GM19023 (cell line): ENCODE measurements at regions not wholly inside any gene's neighbourhood (a gene's known extent, or its start where the extent isn't known, plus 50 kb on each side); places are given as distances from the start of the nearest gene placed in this dataset.
A peak's percentile ranks its signal among the peaks of the same experiment; 100 is the strongest.
"Not testable (repeated sequence)": the region's sequence is repeated elsewhere in the genome, so short reads cannot be mapped to it uniquely, and the experiment has no call there.

Experiments
- ATAC-seq: cut with Tn5 transposase; IDR thresholded peaks from one replicate; pipeline ENCODE4 v1.9.1; 2021; ENCODE audit warnings: mild to moderate bottlenecking, moderate library complexity; ENCODE audit not compliant: unreplicated experiment

DNA sequence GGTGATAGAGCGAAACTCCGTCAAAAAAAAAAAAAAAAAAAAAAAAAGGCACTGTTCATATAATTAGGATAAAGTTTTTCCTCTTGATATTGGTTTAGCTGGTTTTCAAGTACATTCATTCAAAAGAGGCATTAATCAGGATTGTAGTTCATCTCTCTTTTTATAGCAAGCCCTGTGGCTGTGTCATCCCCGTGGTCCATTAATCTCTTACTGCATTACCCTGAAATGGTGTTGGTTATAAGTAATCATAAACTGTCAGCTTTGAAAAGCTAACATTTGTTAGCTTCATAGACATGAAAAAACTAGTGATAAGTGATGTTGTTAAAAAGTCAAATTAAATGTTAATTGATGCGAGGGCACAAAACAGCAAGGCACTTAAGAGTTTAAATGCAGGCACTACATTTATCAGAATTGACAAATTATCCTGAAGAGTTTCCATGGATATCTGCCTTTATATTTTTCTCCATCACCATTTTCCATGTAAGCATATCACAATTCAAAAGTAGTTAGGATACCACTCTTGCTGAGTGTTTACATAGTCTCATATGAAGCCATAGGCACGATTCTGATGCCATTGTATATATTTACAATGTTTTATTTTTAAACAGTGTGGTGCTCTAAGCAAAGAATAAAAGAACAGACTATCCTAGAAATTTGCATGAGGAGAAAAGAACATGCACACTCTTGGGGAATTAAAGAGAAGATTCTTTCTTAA lies 193.1 kb downstream of the OTOL1 start:
- ATAC-seq, result no peak

DNA sequence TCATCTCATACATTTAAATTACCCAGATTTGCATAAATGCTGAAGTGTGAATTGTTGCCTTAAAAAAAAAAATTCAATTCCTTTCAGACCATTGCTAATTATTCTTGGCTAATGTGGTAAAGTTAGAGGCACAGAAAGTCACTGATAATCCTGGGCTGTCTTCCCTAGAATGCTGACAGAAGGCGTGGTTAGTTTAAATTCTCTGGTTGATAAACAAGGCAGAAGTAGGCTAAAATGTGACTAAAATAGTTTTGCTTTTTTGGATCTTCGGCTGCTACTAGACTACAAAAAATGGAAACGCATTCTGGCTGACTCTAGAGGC lies 193.7 kb downstream of the OTOL1 start:
- no peak for ATAC-seq

DNA sequence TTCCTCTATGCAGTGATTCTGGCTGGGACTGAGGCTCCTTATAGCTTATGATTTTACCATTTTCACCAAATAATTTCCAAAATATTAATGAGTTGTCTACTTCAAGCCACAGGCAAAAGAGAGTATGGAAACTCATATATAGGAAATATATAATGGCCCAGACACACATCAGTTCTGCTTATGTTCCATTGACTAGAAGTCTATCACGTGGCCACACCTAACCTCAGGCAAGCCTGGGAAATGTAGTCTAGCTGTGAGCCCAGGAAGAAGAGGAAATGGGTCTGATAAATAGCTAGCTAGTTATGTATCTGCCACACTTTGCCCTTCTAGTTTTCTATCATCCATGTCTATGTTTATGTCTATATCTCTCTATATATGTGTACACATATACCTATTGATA lies 195.1 kb downstream of the OTOL1 start:
- ATAC-seq, result no peak

DNA sequence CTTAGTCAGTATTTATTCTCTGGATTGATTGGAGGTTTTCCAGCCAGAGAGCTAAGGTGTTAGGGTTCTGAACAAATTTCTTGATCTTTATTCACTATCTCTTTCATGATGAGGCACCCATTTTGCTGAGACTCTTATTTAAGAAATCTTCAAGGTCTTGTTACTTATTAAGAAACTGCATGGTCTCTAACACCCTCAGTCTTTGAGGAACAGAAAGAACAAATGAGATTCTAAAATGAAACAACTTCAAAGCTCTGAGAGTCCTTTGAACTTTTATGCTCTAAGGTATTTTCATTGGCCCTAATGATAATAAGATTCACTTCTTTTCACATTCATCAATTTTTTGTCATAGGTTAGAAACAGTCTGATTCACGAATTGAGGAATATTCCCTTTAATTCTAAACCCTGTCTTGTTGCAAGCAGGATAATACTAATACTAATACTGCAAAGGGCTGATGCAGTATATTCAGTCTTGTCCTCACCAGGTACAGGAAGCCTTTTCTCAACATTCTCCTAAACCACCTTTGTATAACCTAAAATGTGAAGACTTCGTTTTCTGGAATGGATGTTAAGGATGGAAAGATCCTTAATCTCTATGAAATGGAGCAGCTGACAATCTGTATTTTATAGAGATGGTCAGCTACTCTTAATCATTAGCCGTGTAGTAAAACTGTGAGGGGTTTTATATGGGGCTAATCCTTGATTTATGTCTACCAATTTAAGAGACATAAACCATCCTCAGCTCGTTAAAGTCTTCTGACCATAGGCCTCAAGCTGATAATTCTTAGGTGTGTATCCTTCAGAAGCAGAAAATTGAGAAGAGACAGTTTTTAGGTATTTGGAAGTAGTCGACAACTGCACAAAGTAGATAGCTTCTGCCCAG lies 198.3 kb downstream of the OTOL1 start:
- ATAC-seq, result peak; percentile 46

DNA sequence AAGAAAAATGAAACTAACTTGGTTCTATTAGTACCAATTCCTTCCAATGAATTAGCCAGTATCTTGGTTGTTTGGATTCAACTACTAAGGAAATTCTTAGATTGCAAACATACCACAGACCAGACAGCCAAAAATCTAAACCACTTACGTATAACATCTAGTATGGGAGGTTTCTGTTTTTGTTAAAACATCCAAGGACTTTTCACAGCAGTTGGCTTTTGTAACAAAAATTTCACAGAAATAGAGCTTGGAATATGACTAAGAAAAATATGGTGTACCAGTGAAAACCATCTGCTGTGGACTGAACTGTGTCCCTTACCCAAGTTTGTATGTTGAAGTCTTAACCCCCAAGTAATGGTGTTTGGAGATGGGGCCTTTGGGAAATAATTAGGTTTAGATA lies 199.2 kb downstream of the OTOL1 start:
- no peak for ATAC-seq

DNA sequence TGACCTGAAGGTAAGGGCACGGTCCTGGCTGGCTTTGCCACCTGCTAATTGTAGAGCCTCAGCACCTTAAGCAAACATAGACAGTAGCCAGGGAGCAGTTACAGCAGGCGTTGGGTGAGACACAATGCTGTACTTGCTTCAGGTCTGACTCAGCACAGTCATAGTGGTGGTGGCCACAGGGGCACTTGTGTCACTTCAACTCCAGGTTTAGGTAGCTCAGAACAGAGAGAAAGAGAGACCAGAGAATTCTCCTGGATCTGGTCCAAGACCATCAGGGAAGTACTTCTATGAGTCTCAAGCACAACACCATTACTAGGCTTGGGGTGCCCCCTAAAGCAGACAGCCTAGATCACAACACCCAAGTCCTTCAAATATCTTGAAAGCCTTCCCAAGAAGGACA lies 204.4 kb downstream of the OTOL1 start:
- peak; percentile 74 for ATAC-seq

DNA sequence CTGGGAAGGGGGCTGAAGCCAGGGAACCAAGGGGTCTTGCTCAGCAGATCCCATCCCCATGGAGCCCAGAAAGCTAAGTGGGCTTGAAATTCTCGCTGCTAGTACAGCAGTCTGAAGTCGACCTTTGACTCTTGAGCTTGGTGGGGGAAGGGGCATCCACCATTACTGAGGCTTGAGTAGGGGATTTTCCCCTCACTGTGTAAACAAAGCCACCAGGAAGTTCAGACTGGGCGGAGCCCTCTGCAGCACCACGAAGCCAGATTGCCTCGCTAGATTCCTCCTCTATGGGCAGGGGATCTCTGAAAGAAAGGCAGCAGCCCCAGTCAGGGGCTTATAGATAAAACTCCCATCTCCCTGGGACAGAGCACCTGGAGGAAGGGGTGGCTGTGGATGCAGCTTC lies 210.6 kb downstream of the OTOL1 start:
- not testable (repeated sequence) for ATAC-seq

DNA sequence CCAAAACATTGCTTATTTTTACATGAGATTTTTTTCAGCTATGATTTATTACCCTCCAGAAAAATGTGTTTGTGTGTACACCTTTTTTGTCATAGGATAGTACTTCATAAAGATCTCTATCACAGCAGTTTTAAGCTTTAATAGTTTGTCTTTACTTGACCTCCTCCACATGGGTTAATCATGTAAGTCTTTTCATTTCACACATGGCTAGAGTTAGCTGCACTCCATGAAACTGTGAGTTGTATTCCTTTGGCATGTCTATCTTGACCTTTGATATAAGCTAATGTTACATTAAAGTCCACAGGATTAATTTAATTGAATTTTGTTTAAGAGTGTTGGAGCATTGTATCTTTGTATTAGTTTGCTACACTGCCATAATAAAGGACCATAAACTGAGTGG lies 217.1 kb downstream of the OTOL1 start:
- ATAC-seq, result no peak

DNA sequence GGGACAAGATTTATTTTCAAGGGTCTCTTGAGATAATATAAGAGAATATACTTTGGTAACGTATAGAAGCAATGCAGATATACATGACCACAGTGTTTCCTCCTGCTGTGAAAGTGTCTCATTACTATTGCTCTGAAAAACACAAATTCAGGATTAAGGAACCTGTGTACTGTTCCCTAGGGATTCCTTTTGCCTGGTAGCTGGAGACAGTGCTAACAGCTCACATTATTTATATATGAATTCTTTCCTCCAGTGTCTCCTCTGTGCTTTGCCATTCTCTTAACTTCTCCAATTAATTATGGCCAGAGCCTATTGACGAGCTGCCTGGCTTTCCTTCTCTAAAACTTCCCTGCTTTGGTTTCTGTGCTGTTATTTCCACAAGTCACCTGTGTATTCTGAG lies 235.4 kb downstream of the OTOL1 start:
- ATAC-seq, result no peak

DNA sequence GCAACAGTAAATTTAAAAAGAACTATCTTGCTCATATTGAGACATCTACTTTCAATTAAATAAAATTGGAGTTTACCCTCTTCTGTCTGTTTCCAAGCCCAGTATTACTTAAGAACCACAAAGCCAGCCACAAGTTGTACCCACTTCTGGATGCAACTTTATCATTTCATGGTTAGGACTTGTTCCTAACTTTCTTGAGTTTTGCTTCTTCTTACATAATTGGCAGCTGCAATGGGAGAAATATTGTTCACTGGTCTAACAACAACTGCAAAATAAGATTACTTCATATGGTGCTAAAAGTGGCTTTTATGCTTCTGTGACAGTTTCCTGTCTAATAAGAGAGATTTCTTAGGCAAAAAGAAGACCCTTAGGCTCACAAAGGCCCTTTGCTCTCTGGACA lies 240.6 kb downstream of the OTOL1 start:
- ATAC-seq, result no peak

DNA sequence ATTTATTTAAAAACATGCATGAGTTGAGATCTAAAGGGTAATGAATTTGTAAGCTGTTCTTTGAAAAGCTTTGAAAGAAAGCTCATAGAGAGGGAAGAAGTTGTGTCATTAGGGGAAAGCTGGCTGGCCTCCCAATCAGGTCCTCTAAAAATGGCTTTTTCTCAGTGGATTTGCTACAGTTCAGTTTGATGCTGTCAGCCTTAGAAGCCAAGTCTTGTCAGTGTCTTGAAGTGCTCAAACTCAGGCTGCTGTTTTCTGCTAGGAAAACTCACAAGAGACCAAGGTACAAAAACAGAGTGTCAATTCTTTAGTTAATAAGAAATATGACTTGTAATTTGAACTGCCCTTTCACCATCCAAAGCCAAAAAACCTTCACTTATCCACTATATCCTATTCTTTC lies 243.8 kb downstream of the OTOL1 start:
- no peak for ATAC-seq

DNA sequence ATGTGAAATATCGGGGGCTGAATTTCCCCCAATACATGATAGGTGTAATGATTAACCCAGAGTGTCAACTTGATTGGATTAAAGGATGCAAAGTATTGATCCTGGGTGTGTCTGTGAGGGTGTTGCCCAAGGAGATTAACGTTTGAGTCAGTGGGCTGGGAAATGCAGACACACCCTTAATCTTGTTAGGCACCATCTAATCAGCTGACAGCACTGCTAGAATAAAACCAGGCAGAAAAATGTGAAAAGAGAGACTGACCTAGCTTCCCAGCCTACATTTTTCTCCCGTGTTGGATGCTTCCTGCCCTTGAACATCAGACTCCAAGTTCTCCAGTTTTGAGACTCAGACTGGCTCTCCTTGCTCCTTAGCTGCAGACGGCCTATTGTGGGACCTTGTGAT lies 247.8 kb downstream of the OTOL1 start:
- no peak for ATAC-seq

DNA sequence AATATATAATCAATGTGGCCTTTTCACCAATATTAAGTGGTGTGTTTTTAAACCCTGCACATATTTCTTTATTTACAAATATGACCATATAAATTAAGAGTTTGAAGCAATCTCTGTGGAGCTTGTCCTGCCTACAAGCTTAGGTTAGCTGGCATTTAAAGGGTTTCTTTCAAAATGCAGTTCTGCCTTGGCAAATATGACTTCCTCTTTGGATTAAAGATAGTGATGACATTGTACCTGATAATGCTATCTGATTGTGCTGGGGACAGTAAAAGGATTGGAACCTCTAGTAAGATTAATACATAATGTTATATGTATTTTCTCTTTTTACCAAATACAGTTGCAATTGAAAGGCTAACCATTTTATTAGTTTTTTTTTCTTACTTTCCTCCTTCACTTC lies 249.1 kb downstream of the OTOL1 start:
- ATAC-seq, result no peak

DNA sequence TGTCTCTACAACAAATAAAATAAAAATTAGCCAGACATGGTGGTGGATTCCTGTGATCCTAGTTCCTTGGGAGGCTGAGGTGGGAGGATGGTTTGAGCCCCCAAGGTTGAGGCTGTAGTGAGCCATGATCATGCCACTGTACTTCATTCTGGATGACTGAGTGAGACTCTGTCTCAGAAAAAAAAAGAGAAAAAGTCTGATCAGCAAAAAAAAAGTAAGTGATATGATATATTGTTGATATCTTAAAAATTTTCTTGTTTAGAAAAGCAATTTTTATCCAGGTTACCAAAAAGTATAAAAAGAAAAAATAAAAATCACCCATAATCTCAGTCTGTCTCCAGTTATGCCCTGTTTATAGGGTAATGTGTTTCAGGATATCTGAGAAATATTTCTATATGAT lies 251.4 kb downstream of the OTOL1 start:
- no peak for ATAC-seq

DNA sequence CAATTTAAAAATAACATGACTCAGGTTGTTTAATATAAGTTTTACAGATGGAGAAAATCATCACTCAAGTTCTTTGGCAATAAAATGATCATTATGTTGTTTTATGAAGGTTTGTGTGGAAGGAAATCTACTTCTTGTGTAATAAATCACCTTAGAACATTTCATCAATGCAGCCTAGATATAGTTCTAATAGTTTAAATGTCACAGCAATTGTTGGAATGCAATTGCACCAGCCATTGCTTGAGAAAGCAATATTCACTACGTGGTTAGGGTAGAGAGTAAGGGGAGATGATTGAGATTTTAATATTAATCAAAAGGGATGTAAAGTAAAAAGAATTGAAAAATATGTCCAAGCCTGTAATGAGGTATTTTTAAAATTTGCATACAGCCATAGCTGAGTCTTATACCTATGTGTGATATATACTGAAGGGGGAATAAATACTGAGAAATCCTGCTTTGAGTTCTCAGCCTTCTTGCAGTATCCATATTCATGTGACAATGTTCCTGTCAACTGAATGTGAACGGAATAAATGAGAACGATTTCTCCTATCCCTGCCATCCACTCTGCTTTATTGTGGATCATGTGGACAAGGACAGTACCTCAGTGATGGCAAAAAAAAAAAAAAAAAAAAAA lies 257.9 kb downstream of the OTOL1 start:
- no peak for ATAC-seq

DNA sequence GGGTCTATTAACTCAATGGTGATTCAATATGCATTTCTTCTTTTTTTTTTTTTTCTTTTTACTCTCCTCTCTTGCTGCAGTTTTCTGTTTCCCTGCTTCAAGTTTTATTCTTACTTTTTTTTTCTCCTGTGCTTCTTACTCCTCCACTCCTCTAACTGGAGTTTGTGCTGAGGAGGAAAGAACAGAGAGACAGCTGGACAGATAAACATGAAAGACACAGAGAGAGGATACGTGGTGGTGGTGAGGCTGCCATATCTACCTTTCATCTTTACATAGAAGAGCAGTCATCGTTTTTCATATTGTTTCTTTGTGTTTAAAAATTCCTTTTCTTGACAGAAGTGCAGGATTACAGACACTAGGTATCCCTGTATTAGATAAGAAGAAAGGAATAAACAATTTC lies 262.8 kb downstream of the OTOL1 start:
- ATAC-seq, result no peak

DNA sequence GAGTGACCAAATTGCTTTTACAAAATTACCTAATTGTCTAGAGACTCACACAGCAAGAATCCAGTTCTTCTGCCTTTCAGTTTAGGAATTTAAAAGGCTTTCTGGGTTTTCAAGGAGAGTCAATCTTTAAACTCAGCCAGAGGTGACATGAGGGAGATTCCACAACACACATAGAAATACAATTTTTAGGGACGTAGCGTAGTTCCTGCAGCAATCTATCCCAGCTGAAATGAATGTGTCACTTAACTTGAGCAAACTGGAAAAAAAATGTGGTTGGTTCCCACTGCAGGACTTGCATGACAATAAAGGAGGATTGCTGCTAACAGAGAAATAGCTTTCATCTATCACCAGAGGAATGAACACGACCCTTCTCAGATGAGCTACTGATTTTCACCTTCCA lies 269.7 kb downstream of the OTOL1 start:
- ATAC-seq, result no peak

DNA sequence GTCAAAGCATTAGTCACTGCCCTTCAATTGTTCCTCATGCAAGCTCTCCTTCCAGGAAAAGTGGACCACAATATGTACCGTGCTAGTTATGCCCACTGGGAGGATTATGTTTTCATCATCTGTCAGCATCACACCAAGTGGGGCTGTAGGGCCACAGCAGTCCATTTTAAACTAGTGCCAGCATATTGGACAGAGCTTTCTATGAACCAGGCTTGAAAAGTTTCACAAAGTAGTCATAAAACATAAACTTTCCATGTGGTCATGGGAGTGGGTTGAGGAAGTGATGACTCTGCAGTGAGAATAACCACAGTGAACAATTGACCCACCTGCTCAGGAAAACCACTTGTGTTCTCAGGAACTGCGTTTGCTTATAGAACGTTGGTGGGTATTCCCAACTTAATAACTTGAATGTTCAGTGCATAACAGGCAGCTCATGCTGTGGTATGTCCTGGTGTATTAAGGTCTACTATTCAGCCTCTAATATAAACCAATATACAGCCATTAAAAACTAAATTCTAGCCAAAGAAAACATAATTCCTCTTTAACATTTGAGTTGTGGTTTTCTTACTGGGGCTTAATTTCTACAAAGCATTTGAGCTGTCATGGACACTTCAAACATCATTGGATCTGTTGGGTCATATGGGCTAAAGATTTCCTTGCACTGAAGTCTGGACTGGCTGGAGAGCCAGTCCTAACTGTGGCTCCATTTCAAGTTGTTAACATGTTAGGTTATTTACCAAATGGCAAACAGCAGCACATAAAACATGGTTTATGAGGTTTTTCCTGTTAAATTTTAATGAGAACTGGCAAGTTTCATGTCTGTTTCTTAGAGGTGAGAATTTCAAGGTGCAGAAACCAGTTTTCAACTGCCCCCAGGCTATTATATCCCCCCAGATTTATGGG lies 274.1 kb downstream of the OTOL1 start:
- peak; percentile 90 for ATAC-seq

DNA sequence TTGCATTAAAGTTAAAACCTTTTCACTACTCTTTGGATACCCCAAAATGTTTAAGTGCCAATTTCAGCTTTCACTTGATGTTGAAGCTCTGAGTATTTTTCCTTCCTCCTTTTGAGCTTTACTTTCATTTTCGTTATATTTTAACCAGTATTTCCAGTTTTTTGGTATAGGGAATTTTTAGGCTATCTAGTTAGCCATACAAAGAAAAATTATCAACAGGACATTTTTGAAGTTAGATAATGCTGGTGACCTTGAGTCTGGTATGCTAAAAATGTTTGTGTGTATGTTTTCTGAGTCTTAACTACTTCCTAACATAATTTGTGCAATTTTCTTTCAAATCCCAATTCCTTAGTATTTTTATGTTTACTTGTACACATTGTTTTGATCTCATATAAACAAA lies 284.8 kb downstream of the OTOL1 start:
- no peak for ATAC-seq

DNA sequence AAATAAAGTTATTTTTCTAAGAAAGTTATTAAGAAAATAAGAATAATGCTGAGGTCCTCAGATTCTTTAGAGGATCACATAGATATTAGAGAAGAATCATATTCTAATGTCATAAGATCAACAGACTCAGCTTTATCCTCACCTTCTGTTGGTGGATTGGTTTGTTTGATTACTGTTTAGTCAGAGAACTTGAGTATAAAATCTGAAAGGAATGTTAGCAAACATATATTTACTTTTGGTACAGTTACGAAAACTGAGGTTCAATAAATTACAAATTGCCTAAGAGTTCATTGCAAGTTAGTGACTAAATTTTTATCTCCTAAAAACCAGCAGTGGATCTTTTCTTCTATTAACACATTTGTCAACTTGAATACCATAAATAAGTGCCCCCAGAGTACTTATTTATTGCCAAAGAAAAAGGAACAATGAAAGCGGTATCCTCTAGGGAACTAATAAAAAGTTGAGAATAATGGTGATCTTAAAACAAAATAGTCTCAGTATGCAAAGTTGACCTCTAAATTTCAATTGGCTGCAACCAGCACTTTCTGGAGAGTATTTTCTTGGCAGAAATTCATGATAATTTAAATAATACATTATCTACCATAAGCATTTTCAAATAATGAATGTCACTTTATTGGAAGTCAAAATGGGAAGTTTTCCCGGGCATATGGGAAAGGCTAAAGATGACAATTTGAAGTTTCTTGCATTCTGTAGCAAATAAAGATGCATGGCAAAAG lies 296.8 kb downstream of the OTOL1 start:
- ATAC-seq, result no peak
